ENCODE measurements at regions not wholly inside any gene's neighbourhood (a gene's known extent, or its start where the extent isn't known, plus 50 kb on each side); places are given as distances from the start of the nearest gene placed in this dataset.
"Not testable (repeated sequence)": the region's sequence is repeated elsewhere in the genome, so short reads cannot be mapped to it uniquely, and the experiment has no call there.

DNA sequence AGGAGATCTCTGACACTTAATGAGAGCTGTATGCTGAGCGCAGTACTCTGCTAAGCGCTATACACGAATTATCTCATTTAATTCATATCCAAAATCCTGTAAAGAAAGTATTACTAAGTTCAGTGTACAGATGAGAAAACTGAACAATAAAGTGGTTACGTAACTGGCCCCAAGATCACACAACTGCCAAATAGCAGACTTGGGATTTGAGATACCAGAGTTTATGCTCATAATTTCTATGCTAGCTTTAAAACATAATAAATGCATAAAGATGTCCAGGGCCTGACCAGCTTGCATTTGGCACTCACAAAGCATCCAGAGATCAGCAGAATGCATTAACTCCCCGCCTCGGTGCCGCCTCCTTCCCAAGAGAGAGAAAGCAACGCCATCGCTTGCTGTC lies 83.2 kb upstream of the PWP1 start:
- no peak for FAIRE-seq
- no peak for DNase-seq (ENCODE audit: insufficient read length, low spot score)

DNA sequence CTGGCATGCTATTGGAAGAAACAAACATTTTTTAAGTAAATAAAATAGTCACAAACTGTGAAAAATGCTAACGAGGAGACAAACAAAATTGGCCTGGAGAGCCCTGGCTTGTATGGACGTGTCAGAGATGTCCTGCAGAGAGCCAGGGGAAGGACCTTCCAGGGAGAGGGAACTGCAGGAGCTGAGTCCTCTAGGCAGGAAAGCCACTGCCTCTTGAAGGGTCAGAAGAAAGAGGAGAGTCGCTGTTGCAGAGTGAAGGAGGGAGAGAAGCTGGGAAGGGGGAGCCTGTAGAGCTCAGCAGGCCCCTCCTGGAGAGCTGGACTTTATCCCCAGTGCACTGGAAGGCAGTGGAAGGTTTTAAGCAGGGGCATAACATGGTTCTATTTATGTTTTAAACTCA lies 80.3 kb upstream of the PWP1 start:
- no peak for FAIRE-seq
- no peak for DNase-seq (ENCODE audit: insufficient read length, low spot score)

GRCh38 chr12:107607464-107608392 lies 77.9 kb upstream of the PWP1 start:
- no peak for FAIRE-seq
- peak; percentile 89 for DNase-seq (ENCODE audit: insufficient read length, low spot score)

GRCh38 chr12:107608779-107609178 lies 76.8 kb upstream of the PWP1 start:
- not testable (repeated sequence) for FAIRE-seq; DNase-seq (ENCODE audit: insufficient read length, low spot score)

- DNase-seq (ENCODE audit: insufficient read length, low spot score) (peak; percentile 41), FAIRE-seq (no peak)
Observed at GRCh38 chr12:107610021-107610859, 75.4 kb upstream of the PWP1 start.

DNA sequence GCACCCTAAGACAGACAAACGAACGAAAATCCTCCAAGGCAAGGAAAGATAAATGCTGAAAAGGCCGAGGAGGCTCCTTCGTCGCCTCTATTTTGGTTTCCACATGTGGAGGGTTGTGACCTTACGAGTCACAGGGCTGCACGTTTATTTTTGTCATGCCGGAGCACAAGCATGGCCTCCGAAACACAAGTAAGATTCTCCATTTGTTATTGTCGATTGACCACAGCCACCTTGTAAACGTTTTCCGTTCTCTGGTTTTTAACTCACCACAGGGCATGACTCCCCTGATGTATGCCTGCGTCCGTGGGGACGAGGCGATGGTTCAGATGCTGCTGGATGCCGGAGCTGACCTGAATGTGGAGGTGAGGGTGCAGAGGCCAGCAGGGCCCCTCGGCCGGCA lies 73.1 kb upstream of the PWP1 start:
- no peak for FAIRE-seq
- DNase-seq (ENCODE audit: insufficient read length, low spot score): no peak

DNA sequence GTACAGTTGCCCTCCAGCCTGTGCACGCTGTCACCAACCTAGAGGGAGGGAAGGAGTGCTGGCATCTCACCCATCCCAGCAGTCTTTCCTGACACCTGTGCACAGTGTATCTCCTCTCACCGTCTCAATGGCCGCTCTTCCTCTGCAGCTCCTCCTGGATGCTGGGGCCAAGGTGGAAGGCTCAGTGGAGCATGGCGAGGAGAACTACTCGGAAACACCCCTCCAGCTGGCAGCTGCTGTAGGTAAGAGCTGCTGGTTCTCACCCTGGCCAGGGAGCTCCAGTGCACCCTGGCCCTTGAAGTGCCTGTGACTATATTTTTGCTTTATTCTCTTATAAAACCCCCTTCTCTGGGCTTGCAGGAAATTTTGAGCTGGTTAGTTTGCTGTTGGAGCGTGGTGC lies 68.7 kb upstream of the PWP1 start:
- FAIRE-seq: no peak
- DNase-seq (ENCODE audit: insufficient read length, low spot score): no peak

- FAIRE-seq: no peak
Observed at GRCh38 chr12:107618106-107618505, 67.5 kb upstream of the PWP1 start.

DNA sequence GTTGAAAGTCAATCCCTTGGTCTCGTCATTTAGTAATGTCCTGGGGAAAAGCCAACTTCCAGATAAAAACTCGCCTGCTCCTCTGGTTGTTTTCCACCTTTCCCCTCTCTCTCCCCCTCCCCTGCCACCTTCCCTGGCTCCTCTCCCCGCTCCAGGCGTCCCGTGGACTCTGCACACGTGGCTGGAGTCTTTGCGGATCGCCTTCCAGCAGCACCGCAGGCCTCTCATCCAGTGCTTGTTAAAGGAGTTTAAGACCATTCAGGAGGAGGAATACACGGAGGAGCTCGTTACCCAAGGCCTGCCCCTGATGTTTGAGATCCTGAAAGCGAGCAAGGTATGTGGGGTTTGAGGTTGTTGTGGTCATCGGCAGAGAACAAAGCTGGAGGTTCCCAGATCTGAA lies 65.8 kb upstream of the PWP1 start:
- no peak for DNase-seq (ENCODE audit: insufficient read length, low spot score)
- FAIRE-seq: no peak

More at GRCh38 chr12:107618106-107618505, 67.5 kb upstream of the PWP1 start:
- no peak for DNase-seq (ENCODE audit: insufficient read length, low spot score)

- FAIRE-seq (no peak), DNase-seq (ENCODE audit: insufficient read length, low spot score) (peak; percentile 24)
Observed at GRCh38 chr12:107622001-107622400, 63.6 kb upstream of the PWP1 start.

GRCh38 chr12:107624493-107624892 lies 61.1 kb upstream of the PWP1 start:
- no peak for FAIRE-seq
- no peak for DNase-seq (ENCODE audit: insufficient read length, low spot score)

GRCh38 chr12:107631715-107632114 lies 53.9 kb upstream of the PWP1 start:
- FAIRE-seq (no peak), DNase-seq (ENCODE audit: insufficient read length, low spot score) (no peak)

DNA sequence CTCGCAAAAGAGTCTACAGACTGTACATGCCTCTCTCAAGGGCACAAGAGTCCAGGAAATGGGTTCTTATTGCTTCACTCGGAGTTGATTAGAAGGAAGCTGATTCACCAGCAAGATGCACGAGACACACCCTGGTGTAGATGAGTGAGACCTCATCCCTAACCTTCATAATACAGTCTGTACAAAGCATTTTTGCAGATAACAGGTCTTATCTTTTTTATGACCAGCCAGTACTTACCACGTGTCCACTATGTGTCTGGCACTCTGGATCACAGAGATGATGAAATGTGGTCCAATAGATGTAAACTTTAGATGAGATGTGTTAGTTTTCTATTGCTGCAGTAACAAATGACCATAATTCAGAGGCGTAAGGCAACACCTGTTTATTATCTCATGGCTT lies 53.4 kb upstream of the PWP1 start:
- FAIRE-seq (no peak), DNase-seq (ENCODE audit: insufficient read length, low spot score) (no peak)

DNA sequence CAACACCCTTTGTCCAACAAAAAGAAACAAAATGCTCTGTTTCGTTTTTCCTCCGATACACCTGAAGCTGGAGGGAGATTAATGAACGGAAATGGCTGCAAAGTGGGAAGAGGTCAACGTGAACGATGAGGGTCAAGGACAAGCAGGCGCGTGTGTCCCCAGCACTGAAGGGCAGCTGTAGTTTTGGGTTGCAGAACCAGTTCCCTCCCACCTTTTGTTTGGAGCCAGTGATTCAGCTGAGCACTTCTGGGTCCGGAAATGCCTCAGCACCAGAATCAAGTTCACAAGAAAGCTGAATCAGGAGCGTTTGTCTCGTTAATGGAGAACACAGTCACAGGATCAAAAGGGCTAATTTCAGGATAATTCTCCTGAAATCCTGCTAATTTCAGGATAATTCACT lies 51.1 kb upstream of the PWP1 start:
- DNase-seq (ENCODE audit: insufficient read length, low spot score) (no peak), FAIRE-seq (no peak)

DNA sequence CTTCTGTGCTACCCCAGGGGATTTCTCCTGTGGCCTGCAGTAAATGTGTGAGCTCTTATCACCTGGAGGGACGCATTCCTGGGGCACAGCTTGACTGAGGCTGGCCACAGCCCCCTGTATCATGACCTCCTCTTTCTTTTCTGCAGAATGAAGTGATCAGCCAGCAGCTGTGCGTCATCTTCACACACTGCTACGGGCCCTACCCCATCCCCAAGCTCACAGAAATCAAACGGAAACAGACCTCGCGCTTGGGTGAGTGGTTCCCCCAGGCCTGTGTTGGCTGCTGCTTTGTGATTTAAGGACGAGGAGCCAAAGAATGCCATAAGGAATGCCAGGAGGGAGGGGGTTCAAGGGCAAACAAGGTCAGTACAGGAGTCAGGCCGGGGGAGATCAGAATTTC lies 50.5 kb upstream of the PWP1 start:
- FAIRE-seq: no peak

More for the DNA sequence above, 50.5 kb upstream of the PWP1 start:
- DNase-seq (ENCODE audit: insufficient read length, low spot score): no peak

All from HTR-8/SVneo (cell line).